Activated CD4-positive, alpha-beta T cell treated with anti-CD3 and anti-CD28 coated beads, Interleukin-2, Interleukin-6, amounts not matched to agents 100 ng/mL and 50 ng/mL, durations not matched to agents 16 hours and 8 hours (primary cell): ENCODE measurements at regions not wholly inside any gene's neighbourhood (a gene's known extent, or its start where the extent isn't known, plus 50 kb on each side); places are given as distances from the start of the nearest gene placed in this dataset.

ENCODE experiments used
- DNase-seq: peaks from one replicate; pipeline ENCODE4 v3.0.0-alpha.2; 2020

- no peak for DNase-seq
Observed at GRCh38 chrX:10048076-10048475, 80.9 kb downstream of the CLDN34 start.

GRCh38 chrX:10048707-10049106, 81.5 kb downstream of the CLDN34 start:
- no peak for DNase-seq

GRCh38 chrX:10049236-10049635, 82.1 kb downstream of the CLDN34 start:
- no peak for DNase-seq

- no peak for DNase-seq
Observed at GRCh38 chrX:10050481-10050880, 83.3 kb downstream of the CLDN34 start.

GRCh38 chrX:10051866-10052480, 84.8 kb downstream of the CLDN34 start:
- DNase-seq = no peak

GRCh38 chrX:10052906-10053625, 85.9 kb downstream of the CLDN34 start:
- no peak for DNase-seq

GRCh38 chrX:10054396-10054795, 87.2 kb downstream of the CLDN34 start:
- no peak for DNase-seq

- DNase-seq = no peak
Observed at GRCh38 chrX:10055430-10055829, 88.3 kb downstream of the CLDN34 start.

GRCh38 chrX:10062352-10062751, 94.4 kb upstream of the CLCN4 start:
- no peak for DNase-seq

GRCh38 chrX:10062980-10063379, 93.8 kb upstream of the CLCN4 start:
- no peak for DNase-seq

- no peak for DNase-seq
Observed at GRCh38 chrX:10064736-10065135, 92.0 kb upstream of the CLCN4 start.

GRCh38 chrX:10070714-10071436, 85.9 kb upstream of the CLCN4 start:
- no peak for DNase-seq

- DNase-seq = no peak
Observed at GRCh38 chrX:10071451-10072144, 85.2 kb upstream of the CLCN4 start.

GRCh38 chrX:10072786-10073568, 83.8 kb upstream of the CLCN4 start:
- DNase-seq = no peak

- DNase-seq = no peak
Observed at GRCh38 chrX:10073671-10074070, 83.1 kb upstream of the CLCN4 start.

GRCh38 chrX:10074241-10074941, 82.4 kb upstream of the CLCN4 start:
- no peak for DNase-seq

GRCh38 chrX:10076765-10077164, 80.0 kb upstream of the CLCN4 start:
- DNase-seq = no peak

GRCh38 chrX:10077425-10078188, 79.2 kb upstream of the CLCN4 start:
- no peak for DNase-seq

GRCh38 chrX:10078266-10078665, 78.5 kb upstream of the CLCN4 start:
- DNase-seq = no peak

- no peak for DNase-seq
Observed at GRCh38 chrX:10079231-10079630, 77.5 kb upstream of the CLCN4 start.

- no peak for DNase-seq
Observed at GRCh38 chrX:10083809-10084208, 73.0 kb upstream of the CLCN4 start.
